Fibroblast of skin of right biceps (primary cell): ENCODE measurements at regions not wholly inside any gene's neighbourhood (a gene's known extent, or its start where the extent isn't known, plus 50 kb on each side); places are given as distances from the start of the nearest gene placed in this dataset.

Experiments
- DNase-seq: peaks from one replicate; pipeline ENCODE4 v3.0.0-alpha.2; 2013

DNA sequence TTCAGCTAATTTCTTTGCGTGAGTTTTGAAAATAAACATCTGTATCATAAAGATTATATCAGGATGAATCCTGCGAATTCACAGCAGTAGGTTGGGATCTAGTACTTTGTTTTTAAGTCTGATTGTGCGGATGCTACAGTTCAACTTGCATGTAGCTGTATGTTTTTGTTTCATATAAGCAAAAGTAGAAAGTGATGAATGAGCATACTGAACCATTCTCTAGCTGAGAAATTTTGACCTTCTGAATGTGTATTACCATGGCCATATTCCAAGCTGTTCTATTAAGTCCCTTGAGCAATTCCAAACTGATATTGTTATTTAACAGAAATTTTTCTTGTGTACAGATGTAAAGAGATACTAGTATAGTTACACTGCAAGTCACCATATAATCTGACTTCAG, 358.8 kb upstream of the MEOX2 start:
- no peak for DNase-seq

DNA sequence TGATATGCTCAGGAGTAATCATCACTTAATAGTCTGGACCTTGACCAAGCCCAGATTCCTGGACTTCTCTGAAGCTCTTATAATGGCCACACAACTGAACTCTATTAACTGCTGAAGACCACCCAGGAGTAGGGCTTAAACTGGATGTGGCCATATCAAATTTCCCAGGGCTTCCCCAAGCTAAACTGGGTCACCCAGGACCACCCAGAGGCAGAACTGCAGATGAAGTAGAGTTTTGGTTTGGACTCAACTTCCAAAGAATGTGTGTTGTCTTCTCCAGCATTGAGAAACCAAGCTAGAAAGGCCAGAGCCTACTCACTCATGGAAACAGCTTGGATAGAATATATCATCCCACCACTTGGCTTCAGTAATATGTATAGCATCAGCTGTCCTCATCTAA, 358.2 kb upstream of the MEOX2 start:
- DNase-seq = no peak

DNA sequence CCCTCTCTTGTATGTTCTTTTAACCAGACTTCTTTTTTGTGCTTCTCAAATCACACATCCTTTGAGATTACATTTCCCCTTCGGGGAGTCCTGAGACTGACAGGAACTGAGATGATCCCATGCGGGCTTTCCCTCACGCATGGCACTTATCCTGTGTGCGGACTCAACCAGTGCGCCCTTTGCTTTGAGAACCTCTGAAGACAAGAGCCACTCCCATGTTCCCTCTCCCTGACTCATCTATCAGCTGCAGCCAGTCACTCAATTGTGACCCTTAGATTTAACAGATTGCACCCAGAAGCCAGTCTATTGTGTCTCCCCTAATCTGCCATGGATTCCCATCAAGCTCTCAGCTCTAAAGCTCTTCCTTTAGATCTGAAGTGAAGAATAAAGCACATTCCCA, 353.9 kb upstream of the MEOX2 start:
- no peak for DNase-seq

DNA sequence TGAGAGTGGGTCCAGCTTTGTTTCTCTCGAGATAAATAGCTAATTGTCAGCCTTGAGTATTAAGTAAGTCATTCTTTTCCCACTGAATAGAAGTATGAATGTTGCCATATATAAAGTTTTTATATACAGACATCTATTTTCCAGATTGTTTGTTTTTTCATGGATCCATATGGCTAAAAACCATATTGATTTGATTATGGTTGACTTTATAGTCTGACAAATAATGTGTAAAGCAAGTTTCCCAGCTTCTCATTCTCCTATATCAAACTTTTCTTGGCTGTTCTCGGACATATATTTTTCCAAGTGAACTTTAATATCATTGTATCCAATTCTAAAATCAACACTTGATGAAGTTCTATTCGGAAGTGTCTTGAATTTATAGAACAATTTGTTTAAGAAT, 352.4 kb upstream of the MEOX2 start:
- DNase-seq = no peak

DNA sequence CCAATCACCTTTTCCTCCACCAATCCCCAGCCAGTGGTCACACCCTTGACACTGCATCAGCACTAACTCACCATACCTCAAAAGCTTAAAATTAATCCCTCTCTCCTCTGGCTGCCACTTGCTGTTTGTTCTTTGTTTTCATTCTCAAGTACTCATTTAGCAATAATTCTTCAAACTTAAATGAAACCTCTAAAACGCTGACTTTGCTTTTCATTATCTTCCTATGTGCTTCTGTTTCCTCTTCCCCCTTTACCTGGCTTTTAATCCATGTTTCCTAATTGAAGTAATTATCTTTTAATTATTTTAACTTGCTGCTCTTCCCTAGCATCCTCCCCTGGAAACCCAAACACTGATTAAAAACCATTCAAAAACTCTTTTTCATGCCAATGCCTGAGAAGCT, 348.9 kb upstream of the MEOX2 start:
- no peak for DNase-seq

DNA sequence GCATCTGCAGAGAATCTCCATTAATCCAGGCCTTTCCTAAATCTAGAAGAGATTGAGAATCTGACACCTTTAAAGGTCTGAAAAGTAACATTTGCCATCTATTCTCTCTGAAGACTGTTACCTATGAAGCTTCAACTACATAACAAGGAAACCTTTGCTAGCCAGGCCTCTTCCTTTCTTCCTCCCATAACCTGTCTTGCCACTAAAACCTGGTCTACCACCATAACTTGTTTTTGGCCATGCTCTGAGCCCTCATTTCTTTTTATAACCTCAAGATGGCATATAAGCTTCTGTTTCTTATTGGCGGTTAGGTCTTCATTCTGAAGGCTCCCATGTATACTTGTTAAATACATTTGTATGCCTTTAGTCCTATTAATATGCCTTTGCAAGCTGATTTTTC, 348.4 kb upstream of the MEOX2 start:
- DNase-seq = no peak

DNA sequence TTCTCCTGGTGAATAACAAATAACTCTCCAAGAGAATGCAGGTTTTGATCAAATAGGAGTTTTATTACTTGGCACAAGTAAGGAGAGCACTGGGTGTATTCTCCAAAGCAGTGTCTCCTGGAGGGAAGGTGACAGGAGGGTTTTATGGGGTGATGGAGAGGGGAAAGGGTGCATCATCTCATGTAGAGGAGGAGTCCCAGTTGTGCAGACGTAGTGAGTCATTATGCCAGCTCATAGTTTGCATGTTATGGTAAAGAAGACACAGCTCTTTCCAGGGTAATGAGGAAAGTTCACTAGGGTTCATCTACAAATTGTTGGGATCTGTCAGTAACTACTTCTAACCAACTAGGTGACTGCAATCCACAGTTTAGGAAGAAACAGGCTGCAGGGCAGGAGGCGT, 347.9 kb upstream of the MEOX2 start:
- DNase-seq = peak; percentile 82

DNA sequence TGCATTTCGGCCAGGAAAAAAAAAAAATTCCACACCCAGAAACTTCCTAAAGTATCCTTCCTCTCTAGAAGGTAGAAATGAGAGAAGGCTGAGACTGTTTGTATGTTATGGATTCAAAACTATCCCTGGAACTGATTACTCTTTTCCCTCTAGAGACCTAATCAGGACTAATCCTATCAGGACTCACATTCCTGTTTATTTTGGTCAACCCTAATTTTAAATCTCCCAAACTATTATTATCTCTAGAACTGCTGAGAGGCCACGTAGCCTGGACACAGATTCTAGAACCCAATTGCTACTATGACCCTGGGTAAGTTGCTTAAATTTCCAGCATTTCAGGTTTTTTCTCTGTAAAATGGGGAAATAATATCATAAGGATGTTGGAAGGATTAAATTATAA, 346.8 kb upstream of the MEOX2 start:
- DNase-seq = no peak

DNA sequence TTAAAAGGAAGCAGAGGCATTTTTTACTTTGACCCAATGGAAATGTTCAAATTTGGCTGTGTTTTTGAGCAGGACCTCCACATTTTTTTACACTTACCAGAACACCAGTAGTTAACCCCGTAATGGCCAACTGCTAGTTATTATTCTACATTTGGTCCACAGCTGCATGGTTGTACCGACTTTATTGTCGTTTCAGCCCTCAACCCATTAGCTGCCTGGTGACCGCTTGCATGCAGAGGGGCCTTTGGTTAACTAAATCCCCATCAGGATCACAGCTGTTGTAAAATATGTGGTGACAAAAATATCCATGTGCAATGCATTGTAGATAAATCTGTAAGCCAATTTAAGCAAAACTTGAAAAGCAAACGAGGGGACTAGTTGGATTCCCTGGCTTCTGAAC, 342.2 kb upstream of the MEOX2 start:
- DNase-seq = peak; percentile 18

DNA sequence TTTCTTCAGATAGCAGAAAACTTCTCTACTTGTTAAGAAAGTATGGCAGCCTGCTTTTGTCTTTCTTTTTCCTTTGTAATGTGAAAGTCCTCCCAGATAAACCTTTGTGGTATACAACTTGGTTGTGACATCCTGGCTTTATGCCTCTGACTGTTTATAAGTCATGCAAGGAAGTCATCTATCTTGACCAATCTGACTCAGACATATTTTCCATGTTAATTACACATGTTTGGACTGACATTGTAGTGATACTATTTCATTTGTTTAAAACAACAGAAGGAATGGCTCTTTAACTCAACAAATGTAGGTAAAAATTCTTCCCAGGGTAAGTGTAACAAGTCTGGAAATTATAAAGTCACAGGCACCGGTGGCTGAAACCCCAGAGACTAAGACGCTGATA, 341.6 kb upstream of the MEOX2 start:
- DNase-seq = peak; percentile 92

DNA sequence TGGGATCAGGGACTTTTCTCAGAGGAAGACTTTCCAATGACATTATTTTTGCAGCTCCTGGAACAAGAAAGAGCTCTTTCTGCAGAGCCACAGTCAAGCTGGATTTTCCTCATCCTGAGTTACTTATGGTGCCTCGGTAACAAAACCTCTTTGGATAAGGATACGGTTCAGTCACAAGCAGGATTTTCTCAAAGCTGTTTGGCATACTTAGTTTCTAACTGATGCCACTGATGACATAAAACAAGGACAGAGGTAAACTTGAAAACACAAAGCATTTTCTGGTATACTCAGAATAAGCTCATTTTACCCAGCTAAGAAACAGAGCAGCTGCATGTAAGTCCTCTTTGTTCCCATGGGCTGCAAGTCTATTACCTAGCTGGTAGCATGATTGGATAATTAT, 340.9 kb upstream of the MEOX2 start:
- no peak for DNase-seq

DNA sequence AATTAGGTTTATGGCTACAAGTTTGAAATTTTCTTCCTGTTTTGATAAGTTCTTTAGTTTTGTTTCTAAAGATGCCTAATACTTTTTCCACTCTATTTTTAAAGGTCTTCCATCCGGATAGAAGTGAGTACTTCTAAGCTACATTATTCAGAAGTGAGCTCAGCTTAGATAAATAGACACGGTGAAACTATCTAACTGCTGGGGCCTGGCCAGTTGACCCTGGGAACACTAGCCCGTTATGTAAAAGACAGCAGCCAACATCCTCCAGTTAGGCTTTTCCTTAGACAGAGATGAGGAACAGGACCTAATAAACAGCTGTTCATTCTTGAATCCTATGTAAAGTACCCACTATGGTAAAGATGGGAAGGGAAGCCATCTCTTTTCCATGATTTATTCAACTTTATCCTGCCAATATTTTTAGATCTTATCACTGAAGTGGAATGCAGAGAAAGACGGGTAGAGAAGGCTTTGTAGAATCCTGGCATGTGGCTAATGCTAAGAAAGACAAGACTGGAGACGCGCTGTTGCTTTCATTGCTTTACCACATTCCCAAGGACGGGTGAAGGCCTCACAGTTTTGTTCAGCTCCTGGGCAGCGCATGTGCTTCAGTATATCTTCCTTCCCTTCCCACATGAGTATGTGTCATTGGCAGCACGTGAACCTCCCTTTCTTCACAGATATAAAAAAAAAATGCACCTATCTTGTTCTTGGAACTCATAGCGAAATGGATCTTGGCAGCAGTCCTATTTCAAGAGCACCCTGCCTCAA, 340.0 kb upstream of the MEOX2 start:
- DNase-seq = peak; percentile 31

DNA sequence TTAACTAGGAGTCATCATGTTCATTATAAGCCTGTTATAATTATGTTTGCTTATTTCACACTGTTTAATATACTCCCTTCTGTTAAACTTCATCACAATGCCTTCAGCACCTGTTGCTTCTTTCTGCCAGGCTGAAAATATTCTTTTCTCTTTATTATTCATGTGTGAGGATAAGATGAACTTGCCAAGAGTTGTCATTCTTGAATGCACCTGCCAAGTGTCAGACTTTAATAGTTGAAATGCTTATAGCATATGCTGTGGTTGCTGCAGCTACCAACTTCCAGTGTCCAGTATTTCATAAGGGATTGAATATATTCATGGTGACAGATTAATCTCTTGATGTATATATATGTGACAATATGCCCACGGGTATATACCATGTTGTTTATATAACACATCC, 339.2 kb upstream of the MEOX2 start:
- DNase-seq = no peak

DNA sequence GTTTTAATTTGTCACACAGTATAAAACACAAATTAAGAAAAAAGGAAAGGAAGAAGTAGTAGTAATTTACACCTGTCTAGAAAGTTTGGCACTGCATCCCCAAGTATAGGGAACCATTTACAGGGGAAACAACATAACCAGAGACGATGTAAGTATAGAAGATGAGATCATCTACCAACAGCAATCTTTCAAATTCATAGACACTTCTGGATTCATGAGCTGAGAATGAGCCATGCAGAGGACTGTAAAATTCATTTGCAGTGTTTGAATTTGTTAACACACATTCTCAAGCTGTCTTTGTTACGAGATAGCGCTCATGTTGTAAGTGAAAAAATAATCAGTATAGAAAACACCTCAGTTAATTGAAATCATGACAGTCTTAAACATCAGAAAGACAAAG, 337.0 kb upstream of the MEOX2 start:
- DNase-seq = no peak

DNA sequence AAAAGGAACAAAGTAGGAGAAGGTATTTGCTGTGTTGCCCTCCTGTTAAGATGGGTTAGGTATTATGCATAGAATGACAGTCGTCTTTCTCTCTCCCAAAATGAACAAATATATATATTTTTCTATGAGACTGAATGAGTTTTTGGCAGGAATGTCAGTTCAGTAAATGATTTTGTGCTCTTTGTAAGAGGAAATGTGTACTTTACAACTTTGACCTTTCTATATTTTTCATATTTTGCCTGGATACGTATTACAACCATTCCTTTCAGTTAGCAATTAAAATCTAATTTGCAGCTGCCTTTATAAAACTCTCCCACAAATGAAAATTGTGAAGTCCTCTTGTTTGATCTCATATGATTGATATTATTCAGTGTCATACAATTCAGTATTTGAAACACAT, 336.6 kb upstream of the MEOX2 start:
- DNase-seq = no peak

DNA sequence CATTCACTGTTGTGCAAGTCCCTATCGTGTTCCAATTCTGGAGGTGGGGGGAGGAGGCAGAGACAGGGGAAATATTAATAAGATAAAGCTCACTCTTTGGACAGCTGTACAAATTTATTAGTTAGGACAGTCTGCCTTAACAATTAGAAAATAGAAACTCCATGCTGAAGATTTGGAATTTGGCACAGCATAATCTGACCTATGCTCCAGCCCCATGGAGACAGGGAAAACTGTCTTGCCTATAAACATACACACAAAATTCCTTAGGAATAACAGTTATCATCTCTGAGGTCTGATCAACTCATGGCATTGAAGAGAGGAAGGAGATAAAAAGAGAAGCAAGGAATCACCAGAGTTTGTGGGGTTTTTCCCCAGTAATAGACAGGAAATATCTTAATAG, 335.4 kb upstream of the MEOX2 start:
- DNase-seq = no peak

DNA sequence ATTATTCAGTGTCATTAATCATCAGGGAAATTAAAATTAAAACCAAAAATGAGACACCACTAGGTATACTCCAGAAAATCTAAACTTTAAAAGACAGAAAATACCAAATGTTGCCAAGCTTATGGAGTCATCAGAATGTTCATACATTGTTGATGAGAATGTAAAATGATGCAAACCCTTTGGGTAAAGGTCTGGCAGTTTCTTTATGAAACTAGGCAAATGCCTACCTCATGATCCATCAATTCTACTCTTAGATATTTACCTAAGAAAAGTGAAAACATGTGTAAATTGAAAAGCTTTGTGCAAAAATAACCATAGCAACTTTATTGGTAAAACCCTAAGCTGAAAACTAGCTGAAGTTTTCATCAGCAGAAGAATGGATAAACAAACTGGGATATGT, 329.5 kb upstream of the MEOX2 start:
- peak; percentile 31 for DNase-seq

DNA sequence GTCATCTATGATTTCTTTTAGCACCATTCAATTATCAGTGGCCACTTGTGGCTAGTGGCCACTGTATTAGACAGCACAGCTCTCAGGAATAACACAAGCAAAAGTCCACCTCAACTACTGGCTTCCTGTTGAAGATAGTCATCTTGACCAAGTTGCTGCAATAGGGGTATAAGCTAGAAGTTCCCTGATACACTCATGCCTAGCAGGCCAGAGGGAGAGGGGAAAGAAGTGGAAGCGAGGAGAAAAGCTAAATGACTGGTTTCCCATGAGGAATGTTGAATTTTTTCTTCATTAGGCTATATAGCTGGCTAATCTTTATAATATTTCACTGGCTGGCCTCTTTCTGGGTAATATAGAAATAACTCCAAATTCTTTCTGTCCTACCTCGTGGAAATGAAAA, 327.5 kb upstream of the MEOX2 start:
- peak; percentile 31 for DNase-seq

DNA sequence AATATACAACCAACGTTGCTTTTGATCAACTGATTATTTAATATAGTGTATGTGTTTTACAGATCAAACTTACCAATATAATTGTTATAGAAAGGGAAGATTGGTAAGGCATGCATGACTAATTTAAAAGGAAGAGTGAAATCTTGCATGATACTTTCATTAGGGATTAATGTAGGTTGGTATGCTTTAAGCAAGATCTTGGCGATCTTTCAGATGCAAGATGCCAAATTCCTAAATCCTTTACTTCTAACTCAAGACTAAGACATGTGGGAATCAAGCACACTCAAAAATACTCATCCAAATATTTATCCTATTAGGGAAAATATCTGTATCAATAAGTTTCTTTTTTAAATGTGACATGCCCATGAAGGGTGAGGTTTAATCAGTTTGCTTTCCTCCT, 321.4 kb upstream of the MEOX2 start:
- peak; percentile 31 for DNase-seq

DNA sequence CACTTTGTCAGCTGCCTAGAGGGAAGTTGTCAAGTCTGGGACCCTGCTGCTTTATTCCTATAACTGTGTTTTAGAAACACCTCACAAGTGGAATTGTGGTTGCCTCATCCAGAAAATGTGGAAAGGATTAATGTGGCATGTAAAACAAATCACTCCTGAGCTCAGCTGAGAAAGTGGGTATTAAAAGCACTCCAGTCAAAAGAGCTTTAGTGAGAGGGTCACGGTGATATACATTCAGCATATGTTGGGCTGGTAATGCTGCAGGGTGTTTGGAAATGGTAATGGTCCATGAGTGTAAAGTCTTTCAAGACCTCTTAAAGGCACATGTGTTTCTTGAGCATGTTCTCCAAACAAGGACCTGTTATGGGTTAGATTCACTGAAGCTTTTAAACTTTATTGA, 318.2 kb upstream of the MEOX2 start:
- no peak for DNase-seq

DNA sequence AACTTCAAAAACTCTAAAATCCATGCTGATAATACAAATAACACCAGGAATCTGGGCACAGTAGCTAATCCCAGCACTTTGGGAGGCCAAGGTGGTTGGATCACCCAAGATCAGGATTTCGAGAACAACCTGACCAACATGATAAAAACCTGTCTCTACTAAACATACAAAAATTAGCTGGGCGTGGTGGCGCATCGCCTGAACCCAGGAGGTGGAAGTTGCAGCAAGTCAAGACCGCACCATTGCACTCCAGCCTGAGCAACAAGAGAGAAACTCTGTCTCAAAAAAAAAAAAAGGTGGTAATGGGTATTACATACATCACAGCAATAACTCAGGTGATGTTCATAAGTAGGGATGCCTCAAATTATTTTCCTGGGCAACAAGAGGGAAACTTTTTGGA, 315.0 kb upstream of the MEOX2 start:
- DNase-seq = no peak

DNA sequence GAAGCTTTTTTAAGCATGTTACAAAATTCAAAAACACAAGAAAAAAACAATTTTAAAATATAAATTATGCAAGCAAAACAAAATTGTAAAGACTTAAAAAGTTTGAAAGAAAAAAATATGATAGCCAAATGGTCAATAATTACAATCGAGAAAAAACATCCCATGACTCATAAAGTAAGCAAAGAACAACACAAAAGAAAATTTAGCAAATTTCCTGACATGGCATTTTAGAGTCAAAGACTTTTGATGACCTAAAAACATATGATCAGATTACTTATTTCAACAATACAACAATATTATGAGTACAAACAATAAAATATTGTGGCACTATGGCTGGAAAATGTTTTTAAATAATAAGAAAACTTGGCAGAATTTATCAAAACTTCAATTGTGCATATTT, 312.1 kb upstream of the MEOX2 start:
- DNase-seq = no peak

DNA sequence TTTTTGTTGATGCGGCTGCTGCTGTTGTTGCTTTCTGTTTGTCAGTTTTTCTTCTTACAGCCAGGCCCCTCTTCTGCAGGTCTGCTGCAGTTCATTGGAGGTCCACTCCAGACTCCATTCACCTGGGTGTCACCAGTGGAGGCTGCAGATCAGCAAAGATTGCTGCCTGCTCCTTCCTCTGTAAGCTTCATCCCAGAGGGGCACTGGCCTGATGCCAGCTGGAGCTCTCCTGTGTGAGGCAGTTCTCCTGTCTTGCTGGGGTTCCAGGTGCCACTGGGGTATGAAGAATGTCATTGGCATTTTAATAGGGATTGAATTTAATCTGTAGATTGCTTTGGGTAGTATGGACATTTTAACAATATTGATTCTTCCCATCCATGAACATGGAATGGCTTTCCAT, 308.5 kb upstream of the MEOX2 start:
- DNase-seq = no peak

DNA sequence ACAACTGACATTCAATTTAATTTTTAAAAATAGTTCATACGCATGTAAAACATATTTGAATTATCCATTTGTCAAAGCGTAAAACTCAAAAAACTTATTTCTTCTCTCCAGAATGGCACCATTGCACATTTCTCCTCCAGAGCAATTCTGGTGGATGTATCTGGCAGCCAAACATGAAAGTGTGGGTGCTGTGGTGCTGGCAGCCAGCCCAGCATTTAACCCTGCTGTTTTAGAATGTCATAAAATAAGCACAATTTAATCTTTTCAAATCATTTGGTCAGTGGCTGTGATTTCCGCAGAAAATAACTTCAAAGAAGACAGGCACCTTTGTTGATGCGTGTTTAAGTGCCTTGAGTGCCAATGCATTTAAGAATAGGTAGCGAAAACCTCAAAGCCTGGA, 302.7 kb upstream of the MEOX2 start:
- DNase-seq = no peak

DNA sequence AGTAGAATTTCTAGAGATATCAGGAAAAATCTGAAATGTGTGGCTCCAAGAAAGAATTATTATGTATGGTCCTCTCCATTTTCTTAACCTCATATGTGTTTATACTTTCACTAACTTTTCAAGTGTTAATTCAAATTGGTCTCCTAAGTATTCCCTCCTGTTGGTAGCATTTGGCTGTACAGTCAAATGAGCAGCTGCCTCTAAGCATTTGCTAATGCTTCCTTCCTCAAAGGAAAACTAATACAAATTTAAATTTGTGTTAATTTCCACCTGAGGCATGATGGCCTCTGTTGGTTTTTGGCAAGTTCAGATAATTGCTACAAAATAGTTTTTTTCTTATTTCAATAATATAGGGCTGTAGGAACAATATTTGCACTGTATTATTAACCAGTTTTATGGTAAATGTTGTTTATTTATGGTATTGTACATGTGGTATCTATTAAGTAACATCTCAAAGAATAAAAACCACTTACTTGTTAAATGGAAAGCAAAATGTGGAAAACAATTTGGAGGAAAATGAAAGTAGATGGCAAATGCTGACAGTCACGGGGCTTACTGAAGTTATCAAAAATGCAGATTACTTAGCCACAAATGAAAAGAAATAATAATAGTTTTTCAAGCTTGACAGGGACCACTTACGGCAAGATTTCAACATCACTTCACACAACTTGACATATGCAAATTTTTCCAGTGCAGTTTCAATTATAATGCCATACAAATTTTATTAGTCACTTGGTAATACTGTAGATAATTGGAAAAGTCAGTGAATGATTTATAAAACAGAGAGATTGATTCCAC, 299.3 kb upstream of the MEOX2 start:
- peak; percentile 11 for DNase-seq
